GM12891 (cell line): ENCODE measurements at regions not wholly inside any gene's neighbourhood (a gene's known extent, or its start where the extent isn't known, plus 50 kb on each side); places are given as distances from the start of the nearest gene placed in this dataset.

Experiments
- POLR2A ChIP-seq: IDR thresholded peaks from 2 replicates; pipeline ENCODE4 v1.6.1; 2011; ENCODE audit warnings: low read depth, low read length, control low read depth
- POLR2AphosphoS5 ChIP-seq: IDR thresholded peaks from 2 replicates; pipeline ENCODE4 v1.6.1; 2011; ENCODE audit warnings: low read depth, low read length, control low read depth
- TAF1 ChIP-seq: IDR thresholded peaks from 2 replicates; pipeline ENCODE4 v1.6.1; 2011; ENCODE audit warnings: low read depth, low read length, control low read depth

- TF ChIP-seq TAF1 (no peak), POLR2A (no peak), POLR2AphosphoS5 (no peak)
These were observed 110.9 kb upstream of the PLXNC1 start for GRCh38 chr12:94037444-94037843.
